ENCODE measurements at regions not wholly inside any gene's neighbourhood (a gene's known extent, or its start where the extent isn't known, plus 50 kb on each side); places are given as distances from the start of the nearest gene placed in this dataset.
"Not testable (repeated sequence)": the region's sequence is repeated elsewhere in the genome, so short reads cannot be mapped to it uniquely, and the experiment has no call there.

DNA sequence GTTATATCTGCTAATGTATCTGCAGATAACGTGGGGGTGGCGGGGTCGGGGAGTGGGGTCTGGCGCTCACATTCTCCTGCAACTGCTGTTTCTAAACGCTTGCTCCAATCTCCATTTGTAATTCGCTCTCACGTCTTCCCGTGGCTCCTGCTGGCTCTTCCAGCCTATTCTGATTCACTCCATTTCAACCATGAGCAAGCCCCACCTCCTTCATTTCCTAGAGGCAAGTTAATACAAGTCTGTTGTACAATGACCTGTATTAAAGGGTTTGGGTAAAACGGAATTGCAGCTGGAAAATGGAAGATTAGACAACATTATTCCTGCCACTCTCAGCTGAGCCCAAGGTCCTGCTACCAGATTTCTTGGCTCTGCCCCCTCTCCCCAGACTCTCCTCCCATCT lies 132.3 kb downstream of the CSNK2A3 start:
- DNase-seq: no peak

- no peak for DNase-seq
Measured at GRCh38 chr11:11218629-11218986, 134.4 kb downstream of the CSNK2A3 start.

DNA sequence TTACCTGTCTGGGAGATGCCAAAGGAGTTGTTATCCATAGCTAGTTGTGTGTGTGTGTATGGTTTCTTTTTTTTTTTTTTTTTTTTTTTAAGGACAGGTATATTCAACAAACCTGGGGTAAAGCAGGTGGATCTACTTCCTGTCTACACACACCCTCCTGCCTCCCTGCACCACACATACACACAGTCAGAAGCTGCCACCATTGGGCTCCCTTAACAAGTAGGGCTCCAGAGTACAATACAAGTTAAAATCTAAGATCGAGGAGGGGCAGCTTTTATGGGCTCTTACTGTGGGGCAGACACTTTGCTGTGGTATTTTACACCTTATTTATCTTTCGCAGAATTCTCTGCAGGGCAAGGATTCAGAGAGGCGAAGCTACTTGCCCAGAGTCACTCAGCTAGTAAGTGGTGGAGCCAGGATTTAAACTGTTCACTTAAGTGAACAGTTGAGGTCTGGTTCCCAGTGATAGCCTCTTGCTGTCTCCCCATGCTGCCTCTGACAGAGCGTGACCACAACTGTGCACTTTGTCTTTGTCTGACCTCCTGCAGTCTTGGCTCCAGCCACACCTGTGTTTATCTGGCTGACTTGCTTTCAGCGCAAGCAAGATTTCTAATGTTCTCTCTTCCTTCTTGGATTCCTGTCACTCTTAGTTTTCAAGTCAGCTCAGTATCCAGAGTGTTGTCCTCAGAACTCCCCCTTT lies 135.0 kb downstream of the CSNK2A3 start:
- no peak for DNase-seq

GRCh38 chr11:11217289-11217928 lies 135.6 kb downstream of the CSNK2A3 start:
- DNase-seq: no peak

GRCh38 chr11:11215944-11216343 lies 137.1 kb downstream of the CSNK2A3 start:
- no peak for DNase-seq

GRCh38 chr11:11215058-11215815 lies 137.8 kb downstream of the CSNK2A3 start:
- no peak for DNase-seq

DNA sequence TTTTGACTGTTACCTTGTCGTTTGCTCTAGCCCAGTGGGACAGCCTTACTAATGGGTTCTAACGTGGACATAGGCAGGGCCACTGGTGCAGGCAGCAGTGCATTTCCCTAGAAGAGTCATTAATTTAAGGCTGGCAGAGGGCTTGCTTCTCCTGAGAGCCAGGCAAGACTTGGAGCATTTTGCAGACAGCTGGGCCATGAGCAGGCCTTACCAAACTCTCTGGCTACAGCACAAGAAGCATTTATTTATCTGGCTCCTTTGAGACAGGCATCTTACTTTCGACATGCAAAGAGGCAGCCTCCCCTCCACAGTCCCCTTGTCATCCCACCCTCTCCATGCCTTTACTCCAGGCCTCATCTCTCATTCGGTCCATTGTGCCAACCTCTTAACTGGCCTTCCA lies 139.9 kb downstream of the CSNK2A3 start:
- DNase-seq: no peak

GRCh38 chr11:11211888-11212287 lies 141.2 kb downstream of the CSNK2A3 start:
- no peak for DNase-seq

- no peak for DNase-seq
Measured at GRCh38 chr11:11211186-11211585, 141.9 kb downstream of the CSNK2A3 start.

GRCh38 chr11:11210446-11210845 lies 142.6 kb downstream of the CSNK2A3 start:
- DNase-seq: no peak

- DNase-seq: no peak
Measured at GRCh38 chr11:11209967-11210366, 143.1 kb downstream of the CSNK2A3 start.

GRCh38 chr11:11208994-11209393 lies 144.1 kb downstream of the CSNK2A3 start:
- no peak for DNase-seq

- DNase-seq: no peak
Measured at GRCh38 chr11:11207428-11207827, 145.6 kb downstream of the CSNK2A3 start.

GRCh38 chr11:11206484-11206883 lies 146.6 kb downstream of the CSNK2A3 start:
- no peak for DNase-seq

DNA sequence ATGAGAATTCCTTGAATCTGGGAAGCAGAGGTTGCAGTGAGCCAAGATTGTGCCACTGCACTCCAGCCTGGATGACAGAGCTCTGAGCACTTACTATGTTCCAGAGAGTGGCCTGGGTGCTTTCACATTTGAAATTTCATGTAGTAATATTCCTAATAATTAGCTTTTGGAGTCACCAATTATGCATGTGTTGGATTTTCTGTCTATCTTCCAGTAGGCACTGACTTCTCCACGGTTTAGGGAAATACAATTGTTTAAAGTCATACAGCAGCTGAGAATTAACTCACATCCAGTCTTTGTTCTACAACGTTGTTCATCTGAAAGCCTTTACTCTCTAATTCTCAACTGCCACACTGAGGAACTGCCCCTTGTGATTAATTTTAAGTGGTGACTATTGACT lies 150.2 kb downstream of the CSNK2A3 start:
- no peak for DNase-seq

DNA sequence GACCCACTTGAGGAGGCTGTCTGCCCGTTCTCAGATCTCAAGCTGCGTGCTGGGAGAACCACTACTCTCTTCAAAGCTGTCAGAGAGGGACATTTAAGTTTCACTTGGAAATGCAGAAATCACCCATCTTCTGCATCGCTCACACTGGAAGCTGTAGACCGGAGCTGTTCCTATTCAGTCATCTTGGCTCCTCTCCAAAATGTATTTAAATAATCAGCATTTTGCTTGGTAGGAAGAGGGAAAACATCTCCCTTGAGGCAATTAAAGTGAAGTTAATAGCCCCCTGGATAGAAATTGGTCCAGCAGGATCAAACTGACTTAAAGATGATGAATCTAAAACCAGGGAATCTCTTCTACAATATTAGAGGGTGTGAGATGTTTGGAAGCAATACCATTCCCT lies 151.7 kb downstream of the CSNK2A3 start:
- not testable (repeated sequence) for DNase-seq

DNA sequence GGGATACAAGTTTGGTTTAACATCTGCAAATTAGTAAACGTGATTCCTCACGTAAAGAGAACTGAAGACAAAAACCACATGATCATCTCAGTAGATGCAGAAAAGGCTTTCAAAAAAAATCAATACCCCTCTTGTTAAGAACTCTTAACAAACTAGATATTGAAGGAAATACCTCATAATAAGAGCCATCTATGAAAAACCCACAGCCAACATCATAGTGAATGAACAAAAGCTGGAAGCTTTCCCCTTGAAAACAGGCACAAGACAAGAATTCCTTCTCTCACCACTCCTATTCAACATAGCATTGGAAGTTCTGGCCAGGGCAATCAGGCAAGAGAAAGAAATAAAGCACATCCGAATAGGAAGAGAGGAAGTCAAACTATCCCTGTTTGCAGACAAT lies 160.5 kb downstream of the CSNK2A3 start:
- DNase-seq: no peak

DNA sequence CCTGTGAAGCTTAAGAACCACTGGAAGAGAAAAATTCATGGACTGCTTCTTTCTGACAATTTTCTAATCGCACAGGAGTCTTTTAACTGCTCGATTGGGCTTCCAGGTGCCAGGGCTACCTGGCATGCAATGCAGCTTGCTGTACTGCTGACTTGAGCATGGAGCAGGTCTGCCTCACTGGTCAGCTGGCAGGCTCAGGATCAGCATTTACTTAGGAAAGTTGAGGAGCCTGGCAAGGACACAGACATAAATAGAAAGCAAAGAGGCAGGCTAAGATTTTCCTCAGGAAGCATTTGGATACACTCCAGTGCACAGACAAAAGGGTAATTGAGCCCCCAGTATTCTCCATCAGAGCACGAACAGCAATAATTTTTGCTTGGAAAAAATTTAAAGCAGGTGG lies 163.5 kb downstream of the CSNK2A3 start:
- no peak for DNase-seq

DNA sequence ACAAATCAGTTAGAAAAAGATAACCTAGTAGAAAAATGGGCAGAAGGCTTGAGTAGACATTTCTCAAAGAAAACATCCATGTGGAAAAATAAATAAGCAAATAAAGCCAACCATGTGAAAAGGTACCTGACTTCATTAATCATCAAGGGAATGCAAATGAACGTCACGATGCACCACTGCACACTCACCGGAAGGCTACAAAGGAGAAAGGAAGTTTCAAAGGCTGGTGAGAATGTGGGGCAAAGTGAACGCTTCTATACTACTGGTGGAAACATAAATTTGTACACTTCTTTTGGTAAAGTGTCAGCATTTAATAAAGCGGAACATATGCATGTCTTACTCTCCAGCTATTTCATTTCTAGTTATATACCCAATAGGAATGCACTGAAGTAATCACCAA lies 166.8 kb downstream of the CSNK2A3 start:
- DNase-seq: no peak

DNA sequence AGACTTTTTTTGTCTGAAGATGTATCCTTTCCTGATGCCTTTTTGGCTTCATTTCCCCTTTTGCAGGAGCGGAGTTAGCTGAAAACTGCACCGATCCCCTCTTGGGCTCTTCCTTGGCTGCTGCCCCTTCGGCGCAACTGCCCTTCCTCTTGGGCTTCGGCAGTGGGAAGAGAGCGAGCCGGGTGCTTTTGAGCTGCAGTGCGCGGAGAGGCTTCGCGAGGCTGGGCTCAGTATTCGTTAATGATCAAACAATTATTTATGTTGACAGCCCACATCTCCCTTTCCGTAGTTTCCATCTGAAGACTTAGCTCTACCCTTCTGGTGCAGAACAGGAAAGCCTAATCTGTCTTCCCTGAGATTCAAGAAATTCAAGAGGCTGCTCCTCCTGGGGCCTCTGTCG lies 170.8 kb downstream of the CSNK2A3 start:
- DNase-seq: no peak

DNA sequence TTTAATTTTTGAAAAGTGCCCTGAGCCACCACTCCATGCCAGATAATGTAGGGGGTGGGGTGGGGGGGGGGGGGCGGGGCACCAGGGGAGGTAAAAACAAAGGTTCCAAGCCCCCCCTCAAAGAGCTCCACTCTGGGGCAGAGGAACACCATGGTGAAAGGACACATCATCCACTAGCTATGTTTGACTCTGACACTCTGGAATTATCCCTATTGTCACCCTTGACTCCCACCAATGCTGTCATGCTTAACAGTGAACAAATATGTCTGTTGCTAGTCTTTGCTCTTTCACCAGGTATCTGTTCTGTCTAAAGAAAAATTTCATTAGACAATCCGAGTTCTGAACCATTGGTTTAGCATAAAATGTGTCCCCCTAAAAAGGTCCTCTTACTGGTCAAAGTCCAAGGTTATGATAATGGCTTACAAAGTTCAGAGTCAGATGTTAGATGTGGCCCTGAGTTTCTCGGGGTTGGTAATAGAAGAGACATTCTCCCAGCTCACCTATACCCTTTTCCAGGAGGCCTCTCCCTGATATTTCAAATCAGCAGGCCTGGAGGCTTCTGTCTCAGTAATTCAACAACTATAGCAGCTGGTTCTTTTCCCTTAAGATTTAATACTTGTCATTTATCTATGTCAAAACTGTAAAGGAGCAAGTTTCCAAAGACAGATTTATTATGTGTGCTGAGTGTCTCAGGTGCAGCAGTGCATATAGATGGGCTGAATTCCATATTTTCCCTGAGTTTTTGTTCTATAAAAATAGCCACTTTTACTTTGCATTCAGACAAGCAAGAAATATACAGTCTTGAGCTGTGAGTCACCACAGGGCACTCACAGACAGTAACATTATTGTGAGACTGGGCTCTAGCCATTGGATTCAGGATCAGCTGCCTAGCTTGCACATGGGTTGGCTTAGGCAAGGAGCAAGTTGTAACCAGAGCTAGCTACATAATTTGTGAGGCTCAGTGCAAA lies 174.1 kb downstream of the CSNK2A3 start:
- no peak for DNase-seq

GRCh38 chr11:11177156-11177808 lies 175.8 kb downstream of the CSNK2A3 start:
- DNase-seq: no peak

Measured in activated CD4-positive, alpha-beta T cell treated with anti-CD3 and anti-CD28 coated beads, Interleukin-2, amount 50 U/mL, for 16 hours (primary cell).